ENCODE measurements at regions not wholly inside any gene's neighbourhood (a gene's known extent, or its start where the extent isn't known, plus 50 kb on each side); places are given as distances from the start of the nearest gene placed in this dataset.

DNA sequence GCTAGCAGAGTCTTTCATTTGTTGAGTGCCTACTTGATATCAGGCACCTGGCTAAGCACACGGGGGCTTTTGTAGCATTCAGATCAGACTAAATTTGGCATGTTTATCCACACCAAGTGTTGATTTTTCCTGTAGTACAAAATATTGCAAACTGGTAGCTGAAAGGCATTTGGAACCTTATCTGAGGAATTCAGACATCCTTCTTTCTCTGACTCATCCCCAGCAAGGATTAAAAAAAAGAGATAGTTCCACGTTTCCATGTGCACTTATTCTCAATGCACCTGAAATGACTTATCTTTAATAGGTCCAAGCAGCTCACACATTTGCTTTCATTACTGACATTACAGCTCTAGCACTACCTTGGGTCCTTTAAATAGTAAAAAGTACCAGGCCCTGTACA, 786.0 kb upstream of the GRM7 start:
- in situ Hi-C loops (cut with MboI; ENCODE audit: low pct_unique_long_range_greater_than_20kb, low sequenced_read_pairs): no loop called here
- no peak for DNase-seq

- no peak for DNase-seq
- in situ Hi-C loops (cut with MboI; ENCODE audit: low pct_unique_long_range_greater_than_20kb, low sequenced_read_pairs): no loop called here
These were observed 782.5 kb upstream of the GRM7 start for GRCh38 chr3:6078436-6078835.

DNA sequence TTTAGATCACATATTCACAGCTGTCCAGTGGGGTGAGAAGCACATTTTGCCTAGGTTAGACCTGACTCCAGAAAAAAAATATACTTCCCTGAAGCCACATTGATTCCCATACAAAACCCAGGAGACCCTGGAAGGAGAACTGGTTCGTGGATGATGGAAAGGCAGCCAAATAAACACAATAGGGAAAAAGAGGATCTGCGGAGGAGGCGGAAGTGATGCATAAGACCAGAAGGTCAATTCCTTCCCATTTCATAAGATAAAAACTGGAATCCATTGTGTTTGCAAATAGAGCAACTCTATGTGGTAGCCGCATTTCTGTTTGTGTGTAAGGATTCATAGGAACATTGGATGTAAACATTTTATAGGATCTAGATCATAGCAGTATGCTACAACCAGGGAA, 781.9 kb upstream of the GRM7 start:
- in situ Hi-C loops (cut with MboI; ENCODE audit: low pct_unique_long_range_greater_than_20kb, low sequenced_read_pairs): no loop called here
- DNase-seq: no peak

DNA sequence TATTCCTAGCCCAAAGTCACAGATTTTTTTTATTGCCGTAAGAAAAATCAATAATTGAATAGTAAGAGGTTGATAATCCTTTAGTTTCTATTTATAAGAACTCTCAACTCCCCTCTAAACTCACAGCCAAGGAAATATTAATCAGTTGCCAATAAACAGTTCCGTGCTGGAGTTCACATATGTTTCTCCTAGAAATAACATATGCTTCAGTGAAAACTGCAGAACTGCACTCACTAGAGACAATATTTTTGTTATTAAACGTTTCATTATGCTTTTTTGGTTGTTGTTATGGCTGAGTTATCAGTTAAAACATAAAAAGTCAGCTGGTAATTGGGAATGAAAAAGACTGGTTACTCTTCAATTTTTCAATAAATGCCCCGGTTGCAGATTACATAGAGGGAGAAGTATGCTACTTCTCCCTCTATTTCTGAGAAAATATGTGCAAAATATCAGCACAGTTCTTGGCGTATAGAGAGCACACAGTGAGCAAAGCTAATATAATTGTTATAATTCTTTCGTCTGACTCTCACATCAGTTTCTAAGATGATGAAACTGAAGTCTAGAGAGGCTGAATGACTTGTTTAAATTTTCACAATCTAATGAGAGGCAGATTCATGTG, 781.2 kb upstream of the GRM7 start:
- in situ Hi-C loops (cut with MboI; ENCODE audit: low pct_unique_long_range_greater_than_20kb, low sequenced_read_pairs): no loop called here
- DNase-seq: no peak

- no peak for DNase-seq
These were observed 772.5 kb upstream of the GRM7 start for GRCh38 chr3:6088433-6088832.

GRCh38 chr3:6089780-6090179, 771.1 kb upstream of the GRM7 start:
- DNase-seq: no peak
- in situ Hi-C loops (cut with MboI; ENCODE audit: low pct_unique_long_range_greater_than_20kb, low sequenced_read_pairs): no loop called here

More at GRCh38 chr3:6088433-6088832, 772.5 kb upstream of the GRM7 start:
- in situ Hi-C loops (cut with MboI; ENCODE audit: low pct_unique_long_range_greater_than_20kb, low sequenced_read_pairs): no loop called here

GRCh38 chr3:6091262-6091661, 769.7 kb upstream of the GRM7 start:
- in situ Hi-C loops (cut with MboI; ENCODE audit: low pct_unique_long_range_greater_than_20kb, low sequenced_read_pairs): no loop called here

DNA sequence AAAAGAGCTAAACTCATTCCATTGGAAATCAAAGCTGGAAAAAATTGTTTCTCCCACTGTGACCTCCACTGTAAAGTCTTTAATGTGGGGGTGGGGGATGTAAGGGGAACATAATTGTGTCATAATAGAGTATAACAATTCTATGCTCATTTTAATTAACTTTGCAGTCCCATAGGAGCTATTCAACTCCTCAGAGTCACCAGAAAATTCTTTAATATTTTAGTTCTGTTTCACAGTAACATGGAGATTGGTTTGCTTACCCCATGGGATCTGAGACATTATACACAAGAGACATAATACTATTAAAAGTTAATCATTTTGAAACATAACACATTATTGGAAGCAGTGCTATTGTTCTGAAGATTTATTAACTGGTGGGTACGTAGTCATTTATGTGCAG, 765.9 kb upstream of the GRM7 start:
- in situ Hi-C loops (cut with MboI; ENCODE audit: low pct_unique_long_range_greater_than_20kb, low sequenced_read_pairs): no loop called here

More at GRCh38 chr3:6091262-6091661, 769.7 kb upstream of the GRM7 start:
- DNase-seq: no peak

GRCh38 chr3:6097021-6097420, 763.9 kb upstream of the GRM7 start:
- in situ Hi-C loops (cut with MboI; ENCODE audit: low pct_unique_long_range_greater_than_20kb, low sequenced_read_pairs): no loop called here
- DNase-seq: no peak

More for the DNA sequence above, 765.9 kb upstream of the GRM7 start:
- DNase-seq: no peak

DNA sequence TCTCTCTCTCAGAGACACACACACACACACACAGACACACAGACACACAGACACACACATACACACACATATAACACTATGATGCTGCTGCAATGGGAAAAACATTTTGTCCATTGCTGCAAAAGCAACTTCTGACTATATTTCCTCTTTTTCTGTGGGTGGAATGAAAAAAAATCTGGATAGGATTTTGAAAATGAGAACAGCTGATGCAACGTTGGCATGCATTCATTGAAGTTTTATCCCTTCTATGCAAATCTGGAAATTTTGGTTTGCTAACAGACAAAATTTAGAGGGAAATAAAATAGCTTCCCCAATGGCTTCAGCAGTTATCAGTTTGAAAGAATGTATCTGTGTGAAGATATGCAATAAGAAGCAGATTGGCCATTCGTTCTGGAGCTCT, 763.4 kb upstream of the GRM7 start:
- in situ Hi-C loops (cut with MboI; ENCODE audit: low pct_unique_long_range_greater_than_20kb, low sequenced_read_pairs): no loop called here
- no peak for DNase-seq

- DNase-seq: no peak
- in situ Hi-C loops (cut with MboI; ENCODE audit: low pct_unique_long_range_greater_than_20kb, low sequenced_read_pairs): no loop called here
These were observed 762.3 kb upstream of the GRM7 start for GRCh38 chr3:6098516-6099157.

DNA sequence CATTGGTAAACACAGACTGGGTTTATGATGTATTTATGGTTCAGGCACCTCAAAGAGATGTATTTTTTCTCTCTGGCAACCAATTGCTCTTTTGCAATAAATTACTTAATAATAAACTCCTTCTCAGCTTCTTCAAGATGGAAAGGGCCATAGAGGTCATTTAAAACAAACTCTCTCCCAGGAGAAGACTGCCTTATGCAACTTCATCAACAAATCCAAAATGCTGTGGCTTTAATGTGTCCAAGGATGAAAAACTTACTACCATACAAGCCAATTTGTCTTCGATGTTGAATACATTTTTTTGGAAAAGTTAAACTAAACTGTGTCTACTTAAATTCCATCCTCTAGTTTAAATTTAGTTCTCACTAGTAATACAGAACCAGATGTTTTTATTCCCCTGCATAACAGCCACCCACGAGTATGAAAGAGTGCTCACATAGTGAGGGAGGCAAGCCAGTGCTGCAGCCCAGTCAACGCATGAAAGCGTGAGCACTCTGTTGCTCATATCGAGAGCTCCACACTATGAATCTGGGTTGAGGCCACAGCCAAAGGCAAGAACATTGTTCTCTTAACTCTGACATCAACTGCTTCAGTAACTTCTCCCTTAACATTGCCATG, 761.3 kb upstream of the GRM7 start:
- no peak for DNase-seq
- in situ Hi-C loops (cut with MboI; ENCODE audit: low pct_unique_long_range_greater_than_20kb, low sequenced_read_pairs): no loop called here

DNA sequence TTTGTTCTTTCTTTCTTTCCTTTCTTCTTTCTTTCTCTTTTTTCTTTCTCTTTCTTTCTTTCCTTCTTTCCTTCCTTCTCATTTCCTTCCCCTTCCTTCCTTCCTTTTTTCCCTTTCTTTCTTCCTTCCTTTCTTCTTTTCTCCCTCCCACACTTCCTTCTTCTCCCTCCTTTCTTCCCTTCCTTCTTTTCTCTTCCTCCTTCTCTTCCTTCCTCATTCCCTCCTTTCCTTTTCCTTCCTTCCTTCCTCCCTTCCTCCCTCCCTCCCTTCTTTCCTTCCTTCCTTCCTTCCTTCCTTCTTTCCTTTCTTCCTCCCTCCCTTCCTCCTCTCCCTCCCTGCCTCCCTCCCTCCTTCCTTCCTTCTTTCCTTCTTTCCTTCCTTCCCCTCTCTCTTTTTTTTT, 755.7 kb upstream of the GRM7 start:
- in situ Hi-C loops (cut with MboI; ENCODE audit: low pct_unique_long_range_greater_than_20kb, low sequenced_read_pairs): no loop called here
- no peak for DNase-seq

GRCh38 chr3:6108957-6109356, 752.0 kb upstream of the GRM7 start:
- in situ Hi-C loops (cut with MboI; ENCODE audit: low pct_unique_long_range_greater_than_20kb, low sequenced_read_pairs): no loop called here

GRCh38 chr3:6110451-6110850, 750.5 kb upstream of the GRM7 start:
- no peak for DNase-seq

More at GRCh38 chr3:6108957-6109356, 752.0 kb upstream of the GRM7 start:
- no peak for DNase-seq

DNA sequence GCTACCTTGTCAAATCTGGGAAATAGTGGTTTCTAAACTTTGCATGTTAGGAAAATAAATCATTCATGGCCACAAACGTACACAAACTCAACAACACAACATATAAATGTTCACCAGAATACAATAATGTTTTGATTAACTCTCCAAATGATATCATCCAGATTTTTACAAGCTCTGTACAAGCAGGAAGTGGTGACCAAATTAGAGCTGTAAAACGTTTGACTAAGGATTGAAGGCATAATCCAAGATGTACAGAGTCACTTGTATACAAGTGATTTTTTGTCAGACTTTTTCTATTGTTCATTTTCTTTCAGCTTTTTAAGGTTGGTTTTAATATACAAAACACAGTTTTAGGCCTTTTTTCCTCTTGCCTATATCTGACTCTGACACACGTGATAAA, 748.4 kb upstream of the GRM7 start:
- no peak for DNase-seq
- in situ Hi-C loops (cut with MboI; ENCODE audit: low pct_unique_long_range_greater_than_20kb, low sequenced_read_pairs): no loop called here

More at GRCh38 chr3:6110451-6110850, 750.5 kb upstream of the GRM7 start:
- in situ Hi-C loops (cut with MboI; ENCODE audit: low pct_unique_long_range_greater_than_20kb, low sequenced_read_pairs): no loop called here

- DNase-seq: no peak
- in situ Hi-C loops (cut with MboI; ENCODE audit: low pct_unique_long_range_greater_than_20kb, low sequenced_read_pairs): no loop called here
These were observed 747.6 kb upstream of the GRM7 start for GRCh38 chr3:6113338-6113737.

GRCh38 chr3:6119367-6119766, 741.5 kb upstream of the GRM7 start:
- in situ Hi-C loops (cut with MboI; ENCODE audit: low pct_unique_long_range_greater_than_20kb, low sequenced_read_pairs): no loop called here

DNA sequence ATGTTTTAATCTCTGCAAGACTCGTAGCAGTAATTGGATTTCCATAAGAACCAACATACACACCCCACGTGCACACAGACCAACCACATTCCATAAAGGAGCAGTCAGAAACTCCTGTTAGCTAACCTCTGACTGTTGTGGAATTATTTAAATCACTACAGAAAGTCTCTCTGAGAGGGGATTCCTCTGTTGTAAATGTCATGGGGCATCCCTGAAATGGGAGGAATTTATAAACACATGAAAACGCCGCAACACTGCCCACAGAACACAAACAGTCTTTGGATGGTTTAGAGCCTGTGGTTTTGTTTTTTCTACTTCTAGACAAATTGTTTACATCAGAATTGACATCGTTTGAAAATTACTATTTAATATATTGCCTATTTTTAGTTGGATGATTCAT, 740.1 kb upstream of the GRM7 start:
- in situ Hi-C loops (cut with MboI; ENCODE audit: low pct_unique_long_range_greater_than_20kb, low sequenced_read_pairs): no loop called here
- no peak for DNase-seq

More at GRCh38 chr3:6119367-6119766, 741.5 kb upstream of the GRM7 start:
- DNase-seq: no peak

- in situ Hi-C loops (cut with MboI; ENCODE audit: low pct_unique_long_range_greater_than_20kb, low sequenced_read_pairs): no loop called here
- no peak for DNase-seq
These were observed 736.0 kb upstream of the GRM7 start for GRCh38 chr3:6124875-6125274.

GRCh38 chr3:6125520-6125919, 735.4 kb upstream of the GRM7 start:
- DNase-seq: no peak
- in situ Hi-C loops (cut with MboI; ENCODE audit: low pct_unique_long_range_greater_than_20kb, low sequenced_read_pairs): no loop called here
